Transverse colon (tissue), 4 donors: ENCODE measurements at regions not wholly inside any gene's neighbourhood (a gene's known extent, or its start where the extent isn't known, plus 50 kb on each side); places are given as distances from the start of the nearest gene placed in this dataset.

Experiments used
- POLR2A ChIP-seq: fragments of 450-650 bp; IDR thresholded peaks from one replicate; pipeline ENCODE4 v1.6.1; 2016; ENCODE audit warnings: antibody characterized with exemption, mild to moderate bottlenecking, moderate library complexity
- POLR2AphosphoS5 ChIP-seq, 3 donors: sonication (generic); formaldehyde crosslinking; IDR thresholded peaks; one replicate each; pipeline ENCODE4 v1.6.1; 2016; ENCODE audit warnings: antibody characterized with exemption in 3 of 3
- TF ChIP-seq, protein P1 (sequence below), 5 experiments: fragments of 200-600 bp in 3 of 5; fragments of 450-650 bp in 2 of 5; sonication (generic) in 3 of 5; IDR thresholded peaks; 1 replicate in 2 of 5; 2 replicates in 3 of 5; pipeline ENCODE4 v1.5.1; 2016 to 2017; ENCODE audit warnings: antibody characterized with exemption in 5 of 5, inconsistent platforms in 3 of 5, mild to moderate bottlenecking in 2 of 5, moderate library complexity in 1 of 5

DNA sequence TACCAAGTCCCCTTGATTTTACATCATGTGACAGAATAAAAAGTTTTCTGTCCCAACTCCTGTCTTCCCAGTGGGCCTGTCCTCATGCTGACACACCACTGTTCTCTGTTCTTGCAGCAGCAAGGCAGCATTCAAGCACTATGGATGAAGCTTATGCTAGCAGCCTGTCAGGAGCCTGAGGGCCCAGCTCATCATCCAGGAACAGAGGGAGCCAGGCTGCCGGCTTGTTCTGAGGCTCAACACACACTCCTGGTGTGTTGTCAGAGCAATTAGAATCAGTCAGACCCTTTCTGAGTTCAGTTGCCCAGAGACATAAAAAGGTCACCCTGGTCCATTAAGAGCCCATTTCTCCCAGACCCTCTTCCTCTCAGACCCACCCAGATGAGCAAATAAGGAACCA, 282.9 kb downstream of the SEC16B start:
- TF ChIP-seq, protein P1, sequence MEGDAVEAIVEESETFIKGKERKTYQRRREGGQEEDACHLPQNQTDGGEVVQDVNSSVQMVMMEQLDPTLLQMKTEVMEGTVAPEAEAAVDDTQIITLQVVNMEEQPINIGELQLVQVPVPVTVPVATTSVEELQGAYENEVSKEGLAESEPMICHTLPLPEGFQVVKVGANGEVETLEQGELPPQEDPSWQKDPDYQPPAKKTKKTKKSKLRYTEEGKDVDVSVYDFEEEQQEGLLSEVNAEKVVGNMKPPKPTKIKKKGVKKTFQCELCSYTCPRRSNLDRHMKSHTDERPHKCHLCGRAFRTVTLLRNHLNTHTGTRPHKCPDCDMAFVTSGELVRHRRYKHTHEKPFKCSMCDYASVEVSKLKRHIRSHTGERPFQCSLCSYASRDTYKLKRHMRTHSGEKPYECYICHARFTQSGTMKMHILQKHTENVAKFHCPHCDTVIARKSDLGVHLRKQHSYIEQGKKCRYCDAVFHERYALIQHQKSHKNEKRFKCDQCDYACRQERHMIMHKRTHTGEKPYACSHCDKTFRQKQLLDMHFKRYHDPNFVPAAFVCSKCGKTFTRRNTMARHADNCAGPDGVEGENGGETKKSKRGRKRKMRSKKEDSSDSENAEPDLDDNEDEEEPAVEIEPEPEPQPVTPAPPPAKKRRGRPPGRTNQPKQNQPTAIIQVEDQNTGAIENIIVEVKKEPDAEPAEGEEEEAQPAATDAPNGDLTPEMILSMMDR (IDR thresholded peaks at IDR 0.05), result no peak
- TF ChIP-seq POLR2A, result no peak
- no peak for TF ChIP-seq POLR2AphosphoS5 (IDR thresholded peaks at IDR 0.05)
